ENCODE measurements at regions not wholly inside any gene's neighbourhood (a gene's known extent, or its start where the extent isn't known, plus 50 kb on each side); places are given as distances from the start of the nearest gene placed in this dataset.

DNA sequence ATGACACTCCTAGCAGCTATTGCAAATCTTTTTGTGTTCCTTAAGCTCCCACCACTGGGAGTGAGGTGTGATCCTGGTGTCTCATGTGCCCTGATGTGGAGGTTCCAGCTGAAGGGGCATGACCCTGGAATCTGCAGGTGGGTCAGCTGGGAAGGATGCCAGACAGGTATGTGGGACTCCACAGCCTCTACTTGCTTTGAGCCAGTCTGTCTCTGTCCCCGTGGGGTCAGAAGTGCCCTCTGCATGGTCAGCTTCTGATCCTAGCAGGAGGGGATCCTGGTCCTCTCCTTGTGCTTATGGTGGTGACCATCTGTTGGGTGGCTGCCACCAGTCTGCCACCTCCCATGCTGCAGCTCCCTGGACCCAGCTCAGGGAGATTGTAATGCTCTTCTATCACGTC, 51.1 kb upstream of the COMTD1 start:
- no peak for DNase-seq (ENCODE audit: low spot score)
- no peaks in the 10 kb centered on the region for H3K36me3 Mint-ChIP-seq (ENCODE audit: low read depth, unreplicated experiment)
- TF ChIP-seq, protein P1, sequence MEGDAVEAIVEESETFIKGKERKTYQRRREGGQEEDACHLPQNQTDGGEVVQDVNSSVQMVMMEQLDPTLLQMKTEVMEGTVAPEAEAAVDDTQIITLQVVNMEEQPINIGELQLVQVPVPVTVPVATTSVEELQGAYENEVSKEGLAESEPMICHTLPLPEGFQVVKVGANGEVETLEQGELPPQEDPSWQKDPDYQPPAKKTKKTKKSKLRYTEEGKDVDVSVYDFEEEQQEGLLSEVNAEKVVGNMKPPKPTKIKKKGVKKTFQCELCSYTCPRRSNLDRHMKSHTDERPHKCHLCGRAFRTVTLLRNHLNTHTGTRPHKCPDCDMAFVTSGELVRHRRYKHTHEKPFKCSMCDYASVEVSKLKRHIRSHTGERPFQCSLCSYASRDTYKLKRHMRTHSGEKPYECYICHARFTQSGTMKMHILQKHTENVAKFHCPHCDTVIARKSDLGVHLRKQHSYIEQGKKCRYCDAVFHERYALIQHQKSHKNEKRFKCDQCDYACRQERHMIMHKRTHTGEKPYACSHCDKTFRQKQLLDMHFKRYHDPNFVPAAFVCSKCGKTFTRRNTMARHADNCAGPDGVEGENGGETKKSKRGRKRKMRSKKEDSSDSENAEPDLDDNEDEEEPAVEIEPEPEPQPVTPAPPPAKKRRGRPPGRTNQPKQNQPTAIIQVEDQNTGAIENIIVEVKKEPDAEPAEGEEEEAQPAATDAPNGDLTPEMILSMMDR (IDR thresholded peaks at IDR 0.05; ENCODE audit: unreplicated experiment) = no peak
- H3K4me3 Mint-ChIP-seq (ENCODE audit: unreplicated experiment) = no peak overlapping the region
- peaks cover 12% of the 10 kb centered on the region for H3K4me1 Mint-ChIP-seq (ENCODE audit: unreplicated experiment)
- no peaks in the 10 kb centered on the region for H3K9me3 Mint-ChIP-seq (ENCODE audit: unreplicated experiment)
- H3K27ac Mint-ChIP-seq (ENCODE audit: unreplicated experiment) = no peak overlapping the region
- H3K27me3 Mint-ChIP-seq (ENCODE audit: unreplicated experiment) = peaks cover 2% of the 10 kb centered on the region
